Vagina (tissue), 2 donors: ENCODE measurements at regions not wholly inside any gene's neighbourhood (a gene's known extent, or its start where the extent isn't known, plus 50 kb on each side); places are given as distances from the start of the nearest gene placed in this dataset.

ENCODE experiments used
- DNase-seq, 2 donors: peaks; one replicate each; pipeline ENCODE4 v3.0.0-alpha.2; 2017; ENCODE audit errors: extremely low spot score in 2 of 2
- H3K27ac ChIP-seq: fragments of 200-600 bp; sonication (generic); one replicate; pipeline ENCODE4 v1.5.1; 2019
- H3K27me3 ChIP-seq: fragments of 200-600 bp; sonication (generic); one replicate; pipeline ENCODE4 v1.5.1; 2019
- H3K36me3 ChIP-seq, 2 donors: fragments of 200-600 bp; sonication (generic); one replicate each; pipeline ENCODE4 v1.5.1; 2017 to 2019
- H3K4me1 ChIP-seq: fragments of 200-600 bp; sonication (generic); one replicate; pipeline ENCODE4 v1.5.1; 2019
- H3K4me3 ChIP-seq, 2 donors: fragments of 200-600 bp; sonication (generic); 1 replicate in 1 of 2; 2 replicates in 1 of 2; pipeline ENCODE4 v1.5.1; 2016 to 2019
- H3K9me3 ChIP-seq: fragments of 200-600 bp; sonication (generic); one replicate; pipeline ENCODE4 v1.5.1; 2019
- POLR2A ChIP-seq, 2 donors: fragments of 450-650 bp; IDR thresholded peaks; one replicate each; pipeline ENCODE4 v1.6.1; 2017; ENCODE audit warnings: antibody characterized with exemption in 2 of 2, mild to moderate bottlenecking in 2 of 2, moderate library complexity in 2 of 2
- POLR2AphosphoS5 ChIP-seq, 2 donors: sonication (generic); formaldehyde crosslinking; IDR thresholded peaks; one replicate each; pipeline ENCODE4 v1.9.0; 2017; ENCODE audit warnings: antibody characterized with exemption in 2 of 2, mild to moderate bottlenecking in 2 of 2, low read depth in 1 of 2; ENCODE audit not compliant: insufficient read depth in 1 of 2
- intact Hi-C: fragments of 100-400 bp; cut with DNase I; formaldehyde crosslinking; loops from one replicate; pipeline ENCODE4 v1.15.1; 2023
- TF ChIP-seq, protein P1 (sequence below), 3 experiments: fragments of 450-650 bp in 2 of 3; fragments of 200-600 bp in 1 of 3; sonication (generic) in 1 of 3; IDR thresholded peaks; one replicate each; pipeline ENCODE4 v1.5.1; 2017 to 2019; ENCODE audit warnings: antibody characterized with exemption in 3 of 3, mild to moderate bottlenecking in 2 of 3, moderate library complexity in 2 of 3

- intact Hi-C loops: no loop called here
- DNase-seq: no peak
- Histone ChIP-seq H3K36me3 (no peaks in the 10 kb centered on the region), H3K4me1 (no peaks in the 10 kb centered on the region), H3K27me3 (no peaks in the 10 kb centered on the region), H3K27ac (no peak overlapping the region), H3K4me3 (no peak overlapping the region), H3K9me3 (no peaks in the 10 kb centered on the region)
- TF ChIP-seq POLR2AphosphoS5 (IDR thresholded peaks at IDR 0.05; ENCODE audit: insufficient read depth in 1 of 2, low read depth in 1 of 2): no peak
- TF ChIP-seq, protein P1, sequence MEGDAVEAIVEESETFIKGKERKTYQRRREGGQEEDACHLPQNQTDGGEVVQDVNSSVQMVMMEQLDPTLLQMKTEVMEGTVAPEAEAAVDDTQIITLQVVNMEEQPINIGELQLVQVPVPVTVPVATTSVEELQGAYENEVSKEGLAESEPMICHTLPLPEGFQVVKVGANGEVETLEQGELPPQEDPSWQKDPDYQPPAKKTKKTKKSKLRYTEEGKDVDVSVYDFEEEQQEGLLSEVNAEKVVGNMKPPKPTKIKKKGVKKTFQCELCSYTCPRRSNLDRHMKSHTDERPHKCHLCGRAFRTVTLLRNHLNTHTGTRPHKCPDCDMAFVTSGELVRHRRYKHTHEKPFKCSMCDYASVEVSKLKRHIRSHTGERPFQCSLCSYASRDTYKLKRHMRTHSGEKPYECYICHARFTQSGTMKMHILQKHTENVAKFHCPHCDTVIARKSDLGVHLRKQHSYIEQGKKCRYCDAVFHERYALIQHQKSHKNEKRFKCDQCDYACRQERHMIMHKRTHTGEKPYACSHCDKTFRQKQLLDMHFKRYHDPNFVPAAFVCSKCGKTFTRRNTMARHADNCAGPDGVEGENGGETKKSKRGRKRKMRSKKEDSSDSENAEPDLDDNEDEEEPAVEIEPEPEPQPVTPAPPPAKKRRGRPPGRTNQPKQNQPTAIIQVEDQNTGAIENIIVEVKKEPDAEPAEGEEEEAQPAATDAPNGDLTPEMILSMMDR (IDR thresholded peaks at IDR 0.05): no peak
- no peak for TF ChIP-seq POLR2A (IDR thresholded peaks at IDR 0.05)
Measured at GRCh38 chr3:1533763-1534162, 440.9 kb downstream of the CNTN6 start.

DNA sequence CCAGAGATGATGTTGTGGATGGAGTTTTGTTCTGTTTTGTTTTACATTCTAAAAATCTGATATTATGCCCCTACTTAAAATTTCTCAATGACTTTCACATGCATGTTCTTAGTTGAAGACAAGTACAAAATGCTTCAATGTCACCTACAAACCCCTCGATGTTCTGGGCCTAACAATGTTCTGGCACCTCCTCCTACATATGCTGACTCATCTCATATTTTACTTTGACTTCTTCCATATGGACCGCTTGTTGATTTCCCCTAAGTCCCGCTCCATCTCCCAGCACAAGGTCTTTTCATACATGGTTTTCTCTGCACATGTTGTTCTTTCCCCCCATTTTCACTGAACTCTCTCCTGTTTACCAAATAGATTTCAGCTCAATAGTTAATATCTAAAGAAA lies 441.4 kb downstream of the CNTN6 start:
- TF ChIP-seq POLR2AphosphoS5 (IDR thresholded peaks at IDR 0.05; ENCODE audit: insufficient read depth in 1 of 2, low read depth in 1 of 2): no peak
- TF ChIP-seq, protein P1 (IDR thresholded peaks at IDR 0.05): no peak
- no peak overlapping the region for H3K4me3 ChIP-seq
- DNase-seq: no peak
- H3K4me1 ChIP-seq: no peaks in the 10 kb centered on the region
- no peak overlapping the region for H3K27ac ChIP-seq
- no peaks in the 10 kb centered on the region for H3K36me3 ChIP-seq
- intact Hi-C loops: no loop called here
- H3K27me3 ChIP-seq: no peaks in the 10 kb centered on the region
- H3K9me3 ChIP-seq: no peaks in the 10 kb centered on the region

GRCh38 chr3:1535361-1535760 lies 442.5 kb downstream of the CNTN6 start:
- Histone ChIP-seq H3K27ac (no peak overlapping the region), H3K4me3 (no peak overlapping the region), H3K36me3 (no peaks in the 10 kb centered on the region), H3K4me1 (no peaks in the 10 kb centered on the region), H3K9me3 (no peaks in the 10 kb centered on the region), H3K27me3 (no peaks in the 10 kb centered on the region)
- no peak for DNase-seq
- TF ChIP-seq POLR2AphosphoS5 (IDR thresholded peaks at IDR 0.05; ENCODE audit: insufficient read depth in 1 of 2, low read depth in 1 of 2) (no peak), POLR2A (IDR thresholded peaks at IDR 0.05) (no peak)
- TF ChIP-seq, protein P1 (IDR thresholded peaks at IDR 0.05): no peak
- intact Hi-C loops: no loop called here

DNA sequence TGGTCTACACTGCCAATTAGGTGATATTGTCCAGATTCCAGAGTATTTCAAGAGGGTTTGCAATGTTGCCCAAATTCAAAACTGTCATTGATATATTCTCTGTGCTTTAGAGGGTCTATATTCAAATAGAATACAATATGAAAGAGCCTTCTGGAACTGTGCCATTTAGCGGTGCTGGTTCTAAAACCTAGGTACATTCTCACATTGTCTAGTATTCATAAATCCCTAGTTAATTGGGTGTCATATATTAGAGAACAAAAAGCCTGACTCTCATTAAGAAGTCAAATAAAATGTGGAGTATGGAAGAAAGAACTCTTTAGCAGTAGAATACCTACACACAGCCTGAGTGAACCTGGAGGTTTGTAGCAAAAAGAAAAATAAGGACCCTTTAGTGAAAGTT lies 447.9 kb downstream of the CNTN6 start:
- Histone ChIP-seq H3K36me3 (no peaks in the 10 kb centered on the region), H3K4me3 (no peak overlapping the region), H3K4me1 (no peaks in the 10 kb centered on the region), H3K27me3 (no peaks in the 10 kb centered on the region), H3K9me3 (no peaks in the 10 kb centered on the region), H3K27ac (no peak overlapping the region)
- DNase-seq: no peak
- TF ChIP-seq, protein P1 (IDR thresholded peaks at IDR 0.05): no peak
- TF ChIP-seq POLR2AphosphoS5 (IDR thresholded peaks at IDR 0.05; ENCODE audit: insufficient read depth in 1 of 2, low read depth in 1 of 2) (no peak), POLR2A (IDR thresholded peaks at IDR 0.05) (no peak)
- intact Hi-C loops: no loop called here

- H3K4me3 ChIP-seq: no peak overlapping the region
- no peak for DNase-seq
- no peaks in the 10 kb centered on the region for H3K4me1 ChIP-seq
- H3K27me3 ChIP-seq: no peaks in the 10 kb centered on the region
- TF ChIP-seq, protein P1 (IDR thresholded peaks at IDR 0.05): no peak
- TF ChIP-seq POLR2AphosphoS5 (IDR thresholded peaks at IDR 0.05; ENCODE audit: insufficient read depth in 1 of 2, low read depth in 1 of 2): no peak
- TF ChIP-seq POLR2A (IDR thresholded peaks at IDR 0.05): no peak
- H3K9me3 ChIP-seq: no peaks in the 10 kb centered on the region
- H3K36me3 ChIP-seq: no peaks in the 10 kb centered on the region
- no peak overlapping the region for H3K27ac ChIP-seq
- intact Hi-C loops: no loop called here
Measured at GRCh38 chr3:1551741-1552140, 458.9 kb downstream of the CNTN6 start.
